ENCODE measurements at regions not wholly inside any gene's neighbourhood (a gene's known extent, or its start where the extent isn't known, plus 50 kb on each side); places are given as distances from the start of the nearest gene placed in this dataset.

DNA sequence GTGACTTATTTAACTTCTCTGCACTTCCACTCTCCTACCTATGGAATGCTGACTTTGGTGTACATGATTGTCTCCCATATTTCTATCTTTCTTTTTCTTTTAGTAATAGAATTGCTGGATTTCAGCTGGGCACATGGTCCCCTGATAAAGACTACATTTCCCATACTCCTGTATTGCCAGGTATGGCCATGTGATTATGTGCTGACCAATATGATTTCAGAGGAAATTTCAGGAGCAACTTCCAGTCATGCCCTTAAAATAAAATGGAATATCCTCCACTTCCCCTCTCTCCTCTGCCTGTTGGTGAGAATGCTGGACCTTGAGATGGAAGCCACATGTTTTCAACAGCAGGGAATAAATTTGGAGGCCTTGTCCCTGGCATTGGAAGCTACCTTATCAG is 130.7 kb upstream of the IGSF21 start:
- no peak for DNase-seq (ENCODE audit: low read depth)

DNA sequence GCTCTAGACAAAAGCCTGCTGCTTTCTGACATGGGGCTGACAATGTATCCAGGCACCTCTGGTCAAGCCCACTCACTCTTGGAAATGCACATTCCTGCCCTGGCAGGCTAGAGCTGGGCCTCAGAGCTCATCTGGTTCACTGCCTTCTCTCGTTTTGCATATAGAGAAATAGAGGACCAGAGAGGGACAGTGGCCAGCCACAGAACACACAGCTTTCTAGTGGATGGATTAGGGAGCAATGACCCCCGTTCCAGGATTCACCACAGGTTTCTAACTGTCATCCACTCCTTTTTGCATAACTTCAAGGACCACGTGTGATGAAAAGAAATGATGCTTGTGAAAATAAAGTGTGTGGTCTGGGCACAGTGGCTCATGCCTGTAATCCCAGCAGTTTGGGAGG is 129.6 kb upstream of the IGSF21 start:
- DNase-seq (ENCODE audit: low read depth): no peak

DNA sequence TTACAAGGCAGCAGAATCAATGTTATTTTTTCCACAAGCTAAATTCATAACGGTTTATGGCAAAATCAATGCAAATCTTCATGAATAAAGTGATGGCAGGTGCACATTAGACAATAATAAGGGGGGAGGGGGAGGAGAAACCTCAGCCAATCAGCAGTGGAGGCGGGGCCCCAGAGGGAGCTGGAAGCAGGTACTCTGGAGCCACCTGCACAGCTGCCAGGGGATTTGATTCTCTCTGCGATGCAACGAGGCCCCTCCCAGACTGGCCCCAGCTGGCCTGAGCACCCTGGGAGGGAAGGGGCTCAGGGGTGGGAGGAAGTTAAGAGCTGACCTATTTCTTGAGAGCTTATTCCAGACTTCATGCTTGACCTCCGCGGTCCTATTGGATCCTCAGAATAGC is 127.8 kb upstream of the IGSF21 start:
- no peak for DNase-seq (ENCODE audit: low read depth)

DNA sequence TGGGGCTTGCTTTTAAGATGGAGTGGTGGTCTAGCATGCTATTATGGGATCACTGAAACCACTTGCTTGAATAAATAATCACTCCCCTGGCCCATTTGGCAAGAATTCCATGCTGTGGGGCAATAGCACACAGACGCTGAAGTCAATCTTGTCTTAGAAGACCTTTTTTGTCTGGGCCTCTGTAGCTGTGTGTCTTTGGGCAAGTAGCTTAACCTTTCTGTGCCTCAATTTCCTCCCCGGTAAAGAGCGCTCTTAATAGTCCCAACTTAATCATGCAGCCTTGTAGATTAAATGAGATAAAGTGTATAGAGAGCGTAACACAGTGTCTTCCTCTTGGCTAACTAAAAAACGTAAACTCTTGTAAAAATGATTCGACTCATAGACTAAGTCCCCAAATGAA is 125.4 kb upstream of the IGSF21 start:
- DNase-seq (ENCODE audit: low read depth): no peak

DNA sequence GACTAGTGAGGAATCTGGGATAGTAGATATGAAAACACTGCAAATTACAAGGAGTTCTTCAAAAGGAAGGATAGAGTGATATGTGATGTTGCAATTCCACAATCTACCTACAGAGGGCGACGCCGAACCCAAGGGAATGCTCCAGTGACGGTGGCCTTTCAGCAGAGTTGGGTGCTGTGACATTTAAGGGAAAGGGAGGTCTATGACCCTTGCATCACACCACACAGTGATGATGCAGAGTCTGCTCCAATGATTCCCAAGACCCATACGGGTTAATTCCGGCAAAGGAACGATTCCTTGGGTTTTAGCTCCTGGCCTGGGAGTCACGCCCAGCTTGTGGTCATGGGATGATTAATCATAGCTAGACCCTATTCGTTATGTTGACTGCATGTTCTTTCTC is 123.0 kb upstream of the IGSF21 start:
- no peak for DNase-seq (ENCODE audit: low read depth)

DNA sequence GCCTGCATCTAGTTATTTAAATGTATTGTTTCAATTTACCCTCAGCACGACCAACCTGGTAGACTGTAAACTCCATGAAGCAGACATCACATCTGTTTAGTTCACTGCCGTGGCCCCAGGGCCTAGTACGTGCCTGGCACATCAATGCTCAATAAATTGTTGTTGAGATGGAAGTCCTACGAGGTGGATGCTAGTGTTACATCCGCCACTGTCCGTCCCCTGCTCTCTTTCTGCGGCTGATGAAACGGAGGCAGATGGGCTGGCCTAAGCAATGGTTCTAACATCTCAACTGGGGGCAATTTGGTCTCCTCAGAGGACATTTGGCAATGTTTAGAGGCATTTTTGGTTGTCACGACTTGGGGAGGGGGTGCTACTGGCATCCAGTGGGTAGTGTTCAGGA is 121.4 kb upstream of the IGSF21 start:
- DNase-seq (ENCODE audit: low read depth): no peak

DNA sequence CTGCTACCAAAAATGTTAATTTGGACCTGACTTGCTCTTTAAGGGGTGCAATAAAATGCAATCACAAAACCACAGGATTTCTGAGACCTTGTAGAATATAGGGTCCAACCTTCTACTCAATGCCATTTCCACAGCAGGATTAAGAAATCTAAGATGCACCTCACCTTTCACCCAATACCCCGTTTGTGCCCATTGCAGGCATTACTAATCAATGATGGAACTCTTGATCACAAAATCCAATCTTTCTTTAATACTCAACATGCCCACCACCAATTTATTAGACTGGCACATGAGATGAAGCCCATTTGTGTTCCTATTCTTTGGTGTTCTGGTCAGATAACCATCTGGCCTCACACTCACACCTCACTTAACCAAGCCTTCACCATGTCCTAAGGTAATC is 117.2 kb upstream of the IGSF21 start:
- no peak for DNase-seq (ENCODE audit: low read depth)

DNA sequence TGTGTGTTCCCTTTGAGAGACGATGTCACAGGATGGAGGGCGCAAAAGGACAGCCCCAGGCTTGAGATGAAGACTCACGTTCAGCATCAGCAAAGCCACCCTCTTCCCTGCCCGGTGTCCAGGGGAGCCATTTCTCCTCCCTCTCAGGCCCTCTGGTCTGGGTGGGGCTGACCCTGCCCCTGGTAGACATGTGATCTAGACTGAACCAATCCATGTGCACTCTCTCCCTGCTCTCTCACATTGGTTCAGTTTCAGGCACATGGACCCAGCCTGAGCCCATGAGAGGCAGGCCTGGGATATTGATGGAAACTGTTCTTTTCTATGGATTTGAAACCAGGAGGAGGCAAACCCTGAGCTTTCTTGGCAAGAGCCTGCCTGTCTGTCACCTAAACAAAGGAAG is 115.6 kb upstream of the IGSF21 start:
- no peak for DNase-seq (ENCODE audit: low read depth)

DNA sequence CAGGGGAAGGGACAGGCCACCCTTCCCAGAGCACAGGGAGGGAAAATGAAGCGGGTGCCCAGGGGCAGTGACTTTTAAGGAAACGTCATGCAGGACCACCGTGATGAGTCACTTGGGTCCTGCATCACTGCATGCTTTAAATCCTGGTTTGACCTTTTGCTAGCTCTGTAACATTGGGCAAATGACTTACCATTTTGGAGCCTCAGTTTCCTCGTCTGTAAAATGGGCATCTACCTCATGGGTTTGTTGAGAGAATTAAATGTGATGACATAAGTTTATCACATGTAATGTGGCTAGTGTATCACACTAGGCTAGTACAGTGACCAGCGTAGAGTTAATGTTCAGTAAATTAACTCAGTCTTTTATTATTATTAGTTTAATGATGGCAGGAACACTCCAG is 114.8 kb upstream of the IGSF21 start:
- DNase-seq (ENCODE audit: low read depth): no peak

DNA sequence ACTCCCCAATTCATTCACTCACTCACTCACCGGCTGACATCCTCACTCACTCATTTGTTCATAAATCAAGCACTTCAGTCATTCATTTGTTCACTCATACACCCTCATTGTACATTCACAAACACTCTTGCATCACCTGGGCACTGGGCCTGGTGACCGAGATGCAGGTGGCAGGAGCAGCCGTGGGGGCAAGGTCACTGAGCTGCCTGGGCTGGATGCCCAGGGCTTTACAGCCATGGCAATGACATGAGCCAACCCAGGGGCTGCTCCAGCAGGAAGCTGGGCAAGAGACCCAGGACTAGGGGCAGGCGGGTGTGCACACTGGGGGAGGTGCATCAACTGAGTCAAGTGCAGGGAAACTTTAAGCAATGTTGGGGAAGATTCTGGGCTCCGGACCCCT is 113.6 kb upstream of the IGSF21 start:
- DNase-seq (ENCODE audit: low read depth): no peak

DNA sequence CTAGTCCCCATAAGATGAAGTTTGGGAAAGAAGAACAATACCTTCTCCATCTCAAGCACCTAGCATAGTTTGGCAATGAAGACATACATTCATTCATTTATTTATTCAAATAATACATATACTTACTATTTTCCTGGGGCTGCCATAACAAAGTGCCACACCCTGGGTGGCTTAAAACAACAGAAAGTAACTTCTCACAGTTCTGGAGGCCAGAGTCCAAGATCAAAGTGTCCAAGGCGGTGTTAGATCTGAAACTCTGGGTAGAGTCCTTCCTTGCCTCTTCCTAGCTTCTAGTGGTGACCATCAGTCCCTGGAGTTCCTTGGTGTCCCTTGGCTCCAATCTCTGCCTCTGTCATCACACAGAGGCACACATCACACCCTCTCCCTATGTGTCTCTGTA is 112.1 kb upstream of the IGSF21 start:
- no peak for DNase-seq (ENCODE audit: low read depth)

DNA sequence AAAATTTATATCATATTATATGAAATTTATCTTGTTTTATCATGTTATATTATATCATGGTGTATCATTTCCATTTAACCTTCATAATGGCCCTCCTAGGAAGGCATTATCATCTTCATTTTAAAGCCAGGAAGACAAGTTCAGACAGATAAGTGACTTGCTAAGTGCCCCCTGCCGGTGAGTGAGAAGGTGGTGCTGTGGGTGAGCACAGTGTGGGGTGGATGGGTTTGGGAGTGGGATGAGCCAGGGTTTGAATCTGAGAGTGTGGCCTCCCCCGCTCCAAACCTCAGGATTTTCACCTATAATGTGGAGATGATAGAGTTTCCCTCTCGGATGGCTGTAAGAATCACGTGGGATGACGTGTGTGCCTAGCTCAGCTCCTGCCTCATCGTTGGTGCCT is 108.7 kb upstream of the IGSF21 start:
- DNase-seq (ENCODE audit: low read depth): no peak

DNA sequence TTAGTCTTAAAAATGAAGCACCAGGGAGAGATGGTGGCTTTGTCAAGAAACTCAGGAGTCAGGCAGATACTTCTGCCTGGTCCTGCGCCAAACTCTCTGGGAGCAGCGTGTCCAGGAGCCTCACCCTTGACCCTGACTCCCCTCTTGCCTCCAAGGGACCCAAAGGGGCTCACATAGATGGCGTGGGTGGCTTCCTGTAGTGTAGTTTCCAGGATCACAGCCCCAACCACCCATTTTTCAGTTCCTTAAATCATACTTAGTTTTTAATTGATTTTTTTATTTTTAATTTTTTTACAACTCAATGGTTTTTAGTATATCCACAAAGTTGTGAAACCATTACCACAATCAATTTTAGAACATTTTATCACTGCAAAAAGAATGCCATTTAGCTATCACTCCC is 107.7 kb upstream of the IGSF21 start:
- no peak for DNase-seq (ENCODE audit: low read depth)

DNA sequence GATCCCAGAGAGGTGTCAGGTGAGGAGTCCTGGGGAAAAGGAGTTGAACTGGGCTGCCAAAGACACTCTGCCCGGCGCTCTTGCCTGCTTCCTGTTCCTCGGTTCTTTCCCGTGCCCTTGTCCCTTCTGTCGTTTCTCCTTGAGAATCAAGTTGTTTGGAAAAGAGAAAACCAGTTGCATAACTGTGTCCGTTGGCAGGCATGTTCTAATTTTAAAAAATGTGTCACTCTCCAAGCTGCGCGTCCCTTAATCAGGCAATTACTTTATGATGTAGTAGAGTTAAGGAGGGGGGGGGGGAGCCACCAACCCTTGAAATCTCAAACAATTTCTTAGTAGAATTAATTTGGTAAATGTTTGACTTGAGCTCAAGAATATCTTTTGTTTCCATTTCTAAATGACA is 105.9 kb upstream of the IGSF21 start:
- DNase-seq (ENCODE audit: low read depth): no peak

DNA sequence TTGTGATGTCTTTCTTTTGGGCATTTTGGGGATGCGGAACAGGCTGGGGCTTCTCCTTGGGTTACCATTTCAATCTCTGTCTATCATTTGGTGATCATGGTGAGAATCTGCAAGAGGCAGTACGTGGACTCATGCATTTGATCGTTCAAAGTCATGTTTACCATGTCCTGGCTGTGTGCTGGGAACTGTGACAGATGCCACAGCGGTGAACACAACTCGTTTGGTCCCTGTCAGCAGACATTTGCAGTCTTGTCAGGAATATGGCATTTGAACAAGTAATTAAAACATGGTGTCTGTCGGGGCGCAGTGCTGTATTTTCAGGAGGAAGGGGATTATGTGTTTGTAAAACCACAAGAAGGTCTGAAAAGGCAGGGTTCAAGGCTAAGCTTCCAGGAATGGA is 103.3 kb upstream of the IGSF21 start:
- DNase-seq (ENCODE audit: low read depth): no peak

DNA sequence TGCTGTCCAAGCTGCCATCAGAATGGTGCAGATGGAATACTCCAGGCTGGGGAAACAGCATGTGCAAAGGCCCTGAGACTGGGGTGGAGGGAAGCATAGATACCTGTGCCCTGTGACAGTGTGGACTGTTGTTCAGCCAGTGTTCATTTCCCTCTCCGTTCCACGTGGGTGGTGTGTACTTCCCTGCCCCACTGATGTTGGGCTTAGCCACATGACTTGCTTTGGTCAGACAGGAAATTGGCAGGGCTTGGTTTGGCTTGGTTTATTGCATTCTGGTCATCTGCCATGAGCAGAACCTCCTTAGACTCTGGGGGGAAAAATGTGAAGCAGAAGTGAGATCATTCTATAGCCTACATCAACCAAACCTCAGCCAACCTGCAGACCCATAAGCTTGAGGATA is 102.4 kb upstream of the IGSF21 start:
- DNase-seq (ENCODE audit: low read depth): no peak

DNA sequence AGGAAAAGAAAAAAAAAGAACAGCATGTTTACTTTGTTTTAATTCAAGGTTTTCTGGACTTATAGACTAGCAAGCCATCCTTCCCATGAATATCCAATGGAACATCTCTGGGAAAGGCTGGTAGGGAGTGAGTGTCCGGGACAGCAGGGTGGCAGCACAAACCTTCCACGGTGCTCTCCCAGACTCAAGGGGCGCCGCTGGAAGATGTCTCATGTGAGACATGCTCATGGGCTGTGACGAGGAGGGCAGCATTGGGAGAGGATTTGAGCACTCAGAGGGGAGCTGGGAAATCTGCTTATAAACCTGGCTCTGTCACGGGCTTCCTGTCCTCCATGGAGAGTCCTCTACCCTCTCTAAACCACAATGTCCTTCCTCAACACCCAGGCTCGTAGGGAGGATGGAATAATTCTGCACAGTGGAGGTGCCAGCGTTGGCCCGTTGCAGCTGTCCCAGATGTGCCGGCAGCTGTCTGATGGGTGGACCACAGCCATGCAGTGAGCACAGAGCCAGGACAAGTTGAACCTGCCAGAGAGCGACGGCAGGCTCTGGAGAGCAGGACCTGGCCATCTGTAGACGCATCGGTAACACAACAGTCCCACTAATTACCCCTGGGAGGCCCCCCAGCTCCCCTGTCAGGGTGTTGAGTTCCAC is 100.1 kb upstream of the IGSF21 start:
- no peak for DNase-seq (ENCODE audit: low read depth)

DNA sequence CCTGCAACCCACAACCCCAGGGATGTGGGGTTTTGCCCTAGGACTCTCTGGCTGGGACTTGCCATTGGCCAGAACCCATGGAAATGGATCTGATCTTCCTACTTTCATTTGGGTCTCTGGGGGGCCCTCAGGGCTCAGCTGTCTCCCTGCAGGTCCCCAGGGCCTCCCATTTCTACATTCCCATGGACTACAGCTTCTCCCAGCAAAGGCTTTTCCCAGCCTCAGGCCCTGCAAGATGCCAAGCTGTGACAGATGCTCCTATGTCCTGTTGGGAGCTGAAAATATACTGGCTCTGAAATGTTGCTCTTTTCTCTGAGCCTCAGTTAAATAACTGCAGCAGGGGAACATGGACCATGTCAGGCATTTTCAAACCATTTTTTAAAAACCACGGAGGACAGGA is 99.5 kb upstream of the IGSF21 start:
- DNase-seq (ENCODE audit: low read depth): no peak

DNA sequence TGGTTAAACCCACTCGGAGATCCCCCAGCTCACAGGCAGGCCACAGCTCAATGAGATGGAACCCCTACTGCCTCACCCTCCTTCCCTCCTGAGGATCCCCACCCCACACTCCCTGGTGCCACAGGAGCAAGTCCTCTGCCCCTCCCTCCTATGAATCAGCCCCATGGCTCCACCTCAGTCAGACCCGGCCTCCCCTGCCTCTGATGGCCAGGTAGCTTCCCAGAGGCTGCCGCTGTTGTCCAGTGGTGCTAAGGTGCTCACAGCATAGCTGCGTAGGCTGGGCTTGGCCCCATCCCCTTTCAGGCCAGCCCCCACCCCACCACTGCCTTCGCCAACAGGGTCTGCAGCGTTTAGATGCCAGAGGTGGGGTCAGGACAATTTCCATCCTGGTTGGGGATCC is 98.5 kb upstream of the IGSF21 start:
- no peak for DNase-seq (ENCODE audit: low read depth)

DNA sequence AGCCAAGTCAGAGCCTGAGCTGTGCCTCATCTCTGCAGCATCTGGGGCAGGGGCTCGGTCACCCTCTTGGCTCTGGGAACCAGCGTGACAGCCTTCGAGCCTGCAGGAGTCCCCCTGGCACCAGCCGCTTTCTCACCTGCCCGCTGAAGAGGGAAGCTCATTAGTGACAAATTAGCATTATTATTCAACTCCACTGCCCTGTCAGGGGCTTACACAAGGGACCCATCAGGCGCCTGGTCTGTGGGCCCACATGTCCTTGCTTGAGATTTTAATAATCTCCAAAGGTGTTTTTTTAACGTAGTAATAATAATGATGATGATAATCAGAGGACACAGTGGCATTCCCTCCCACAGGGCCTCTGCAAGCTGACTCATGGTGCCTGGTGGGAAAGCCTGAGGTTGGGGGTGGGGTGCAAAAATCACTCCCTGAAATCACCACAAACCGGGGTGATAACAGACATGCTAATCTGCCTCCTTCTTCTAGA is 98.1 kb upstream of the IGSF21 start:
- no peak for DNase-seq (ENCODE audit: low read depth)

DNA sequence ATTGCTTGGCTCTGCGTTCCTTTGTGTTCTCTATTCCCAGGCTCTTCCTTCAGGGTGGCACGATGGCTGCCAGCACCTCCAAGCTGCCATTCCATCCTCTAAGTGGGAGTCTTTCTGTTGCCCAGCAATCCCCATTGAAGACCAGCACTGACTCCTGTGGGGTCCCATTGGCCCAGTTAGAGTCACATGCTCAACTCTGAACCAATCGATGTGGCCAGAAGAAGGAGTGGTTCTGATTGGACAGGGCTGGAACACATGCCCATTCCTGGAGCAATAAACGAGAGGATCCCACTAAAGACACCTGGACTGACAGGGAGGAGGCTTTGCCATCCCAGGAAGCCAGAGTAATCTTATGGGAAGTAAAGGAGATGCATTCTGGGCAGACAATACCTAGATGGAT is 97.2 kb upstream of the IGSF21 start:
- no peak for DNase-seq (ENCODE audit: low read depth)

DNA sequence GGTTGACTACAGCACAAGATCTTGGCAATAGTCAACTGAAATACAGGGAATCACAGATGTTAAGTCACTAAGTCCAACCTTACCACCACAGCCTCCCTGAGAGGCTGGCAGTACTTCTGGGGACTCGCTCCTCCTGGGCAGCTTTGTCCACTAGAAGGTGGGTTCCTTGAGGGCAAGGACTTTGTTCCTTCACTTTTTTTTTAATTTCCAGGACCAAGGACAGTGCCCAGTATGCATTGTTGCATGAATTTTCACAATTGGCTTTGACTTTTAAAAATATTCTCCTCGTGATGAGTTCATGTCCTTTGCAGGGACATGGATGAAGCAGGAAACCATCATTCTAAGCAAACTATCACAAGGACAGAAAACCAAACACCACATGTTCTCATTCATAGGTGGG is 96.7 kb upstream of the IGSF21 start:
- DNase-seq (ENCODE audit: low read depth): no peak

DNA sequence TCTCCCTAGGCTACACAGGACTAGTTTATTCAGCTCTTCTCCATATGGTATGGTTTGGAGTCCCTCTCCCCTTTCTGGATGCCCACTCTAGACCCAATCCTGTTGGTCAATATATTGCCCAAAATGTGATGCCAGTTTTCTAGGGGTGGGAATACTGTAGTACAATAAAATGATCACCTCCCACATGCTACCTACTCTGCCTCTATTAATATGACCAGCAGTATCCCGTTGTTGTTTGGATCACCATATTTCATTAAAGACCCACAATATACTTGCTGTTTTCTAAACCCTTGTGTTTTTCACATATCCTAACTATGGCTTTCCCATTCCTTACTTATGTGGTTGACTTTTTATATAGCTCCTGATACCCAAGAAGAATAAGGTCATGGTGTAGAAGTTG is 95.9 kb upstream of the IGSF21 start:
- no peak for DNase-seq (ENCODE audit: low read depth)

DNA sequence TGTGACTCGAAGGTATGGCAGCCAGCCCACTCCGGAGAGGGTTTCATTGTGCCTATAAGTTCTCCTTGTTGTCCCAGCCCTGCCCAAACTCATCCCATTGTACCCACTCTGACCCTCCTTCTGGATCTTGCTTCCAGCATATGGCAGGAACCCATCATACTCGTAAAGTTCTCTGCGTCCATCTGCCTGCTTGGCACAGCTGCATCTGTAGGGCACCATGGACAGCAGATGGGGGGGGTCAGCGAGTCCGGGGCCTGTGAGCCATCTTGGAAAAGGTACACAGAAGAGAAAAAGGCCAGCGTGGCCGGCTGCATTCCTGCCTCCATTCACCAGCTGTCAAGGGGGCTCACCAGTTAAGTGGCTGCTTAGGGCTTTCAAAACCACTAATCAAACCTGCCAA is 94.9 kb upstream of the IGSF21 start:
- no peak for DNase-seq (ENCODE audit: low read depth)

DNA sequence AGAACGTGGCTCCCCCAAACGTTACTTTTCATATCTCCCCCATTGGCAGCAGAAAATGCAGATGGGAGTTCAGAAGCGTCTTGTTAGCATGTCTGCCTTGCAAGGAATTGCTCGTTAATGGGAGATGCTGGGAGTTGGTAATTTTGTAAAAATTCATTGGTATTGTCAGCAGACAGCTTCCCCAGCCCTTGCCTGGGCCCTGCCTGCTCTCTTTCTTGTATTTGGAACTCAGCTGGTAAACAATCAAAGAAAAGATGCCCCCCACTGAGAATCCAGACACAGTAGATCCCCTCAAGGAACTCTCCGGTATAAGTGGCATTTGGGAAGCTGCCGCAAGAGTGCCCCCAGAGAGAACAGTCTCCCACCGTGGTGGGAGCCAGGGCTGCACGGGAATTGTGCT is 94.4 kb upstream of the IGSF21 start:
- no peak for DNase-seq (ENCODE audit: low read depth)

Data from GM04504 (cell line).